ENCODE measurements at regions not wholly inside any gene's neighbourhood (a gene's known extent, or its start where the extent isn't known, plus 50 kb on each side); places are given as distances from the start of the nearest gene placed in this dataset.
A peak's percentile ranks its signal among the peaks of the same experiment; 100 is the strongest.

- DNase-seq (ENCODE audit: low spot score): no peak
- intact Hi-C loops (cut with DNase I): no loop called here
These were observed 187.3 kb upstream of the FOXA2 start for GRCh38 chr20:22771706-22772105.

- no peak for DNase-seq (ENCODE audit: low spot score)
- intact Hi-C loops (cut with DNase I): no loop called here
These were observed 189.0 kb upstream of the FOXA2 start for GRCh38 chr20:22773344-22773743.

- intact Hi-C loops (cut with DNase I): no loop called here
These were observed 190.9 kb upstream of the FOXA2 start for GRCh38 chr20:22775256-22775655.

GRCh38 chr20:22775671-22776139 is 191.3 kb upstream of the FOXA2 start:
- intact Hi-C loops (cut with DNase I): no loop called here
- DNase-seq (ENCODE audit: low spot score): no peak

More at GRCh38 chr20:22775256-22775655, 190.9 kb upstream of the FOXA2 start:
- DNase-seq (ENCODE audit: low spot score): no peak

GRCh38 chr20:22776369-22776768 is 192.0 kb upstream of the FOXA2 start:
- intact Hi-C loops (cut with DNase I): no loop called here

GRCh38 chr20:22779878-22780277 is 195.5 kb upstream of the FOXA2 start:
- intact Hi-C loops (cut with DNase I): loop anchor here in 1 of 2 donors (10.0 kb wide), 1 partner anchor 1615 kb away; no protein-coding TSS in a partner anchor
- DNase-seq (ENCODE audit: low spot score): no peak

More at GRCh38 chr20:22776369-22776768, 192.0 kb upstream of the FOXA2 start:
- no peak for DNase-seq (ENCODE audit: low spot score)

- intact Hi-C loops (cut with DNase I): loop anchor here in 1 of 2 donors (10.0 kb wide), 1 partner anchor 1613 kb away; no protein-coding TSS in a partner anchor
- no peak for DNase-seq (ENCODE audit: low spot score)
These were observed 197.5 kb upstream of the FOXA2 start for GRCh38 chr20:22781869-22782268.

GRCh38 chr20:22789676-22790075 is 205.3 kb upstream of the FOXA2 start:
- DNase-seq (ENCODE audit: low spot score): no peak
- intact Hi-C loops (cut with DNase I): loop anchor here in 1 of 2 donors (10.0 kb wide), 1 partner anchor 1605 kb away; no protein-coding TSS in a partner anchor

GRCh38 chr20:22791396-22791795 is 207.0 kb upstream of the FOXA2 start:
- intact Hi-C loops (cut with DNase I): no loop called here
- DNase-seq (ENCODE audit: low spot score): no peak

- intact Hi-C loops (cut with DNase I): no loop called here
- DNase-seq (ENCODE audit: low spot score): no peak
These were observed 207.6 kb upstream of the FOXA2 start for GRCh38 chr20:22791877-22792525.

GRCh38 chr20:22794200-22794599 is 209.8 kb upstream of the FOXA2 start:
- intact Hi-C loops (cut with DNase I): no loop called here
- DNase-seq (ENCODE audit: low spot score): no peak

GRCh38 chr20:22795433-22795832 is 211.1 kb upstream of the FOXA2 start:
- no peak for DNase-seq (ENCODE audit: low spot score)
- intact Hi-C loops (cut with DNase I): no loop called here

- DNase-seq (ENCODE audit: low spot score): peak; percentile 86
- intact Hi-C loops (cut with DNase I): no loop called here
These were observed 211.5 kb upstream of the FOXA2 start for GRCh38 chr20:22795871-22796270.

GRCh38 chr20:22796469-22797077 is 212.2 kb upstream of the FOXA2 start:
- intact Hi-C loops (cut with DNase I): no loop called here
- DNase-seq (ENCODE audit: low spot score): no peak

- no peak for DNase-seq (ENCODE audit: low spot score)
- intact Hi-C loops (cut with DNase I): no loop called here
These were observed 212.7 kb upstream of the FOXA2 start for GRCh38 chr20:22797103-22797502.

- no peak for DNase-seq (ENCODE audit: low spot score)
- intact Hi-C loops (cut with DNase I): no loop called here
These were observed 215.3 kb upstream of the FOXA2 start for GRCh38 chr20:22799687-22800086.

GRCh38 chr20:22800129-22800528 is 215.8 kb upstream of the FOXA2 start:
- intact Hi-C loops (cut with DNase I): no loop called here
- no peak for DNase-seq (ENCODE audit: low spot score)

GRCh38 chr20:22801528-22801927 is 217.2 kb upstream of the FOXA2 start:
- DNase-seq (ENCODE audit: low spot score): no peak
- intact Hi-C loops (cut with DNase I): no loop called here

- intact Hi-C loops (cut with DNase I): no loop called here
These were observed 217.9 kb upstream of the FOXA2 start for GRCh38 chr20:22802296-22802695.

GRCh38 chr20:22805219-22805618 is 220.8 kb upstream of the FOXA2 start:
- DNase-seq (ENCODE audit: low spot score): peak; percentile 87
- intact Hi-C loops (cut with DNase I): no loop called here

More at GRCh38 chr20:22802296-22802695, 217.9 kb upstream of the FOXA2 start:
- no peak for DNase-seq (ENCODE audit: low spot score)

GRCh38 chr20:22805996-22806395 is 221.6 kb upstream of the FOXA2 start:
- intact Hi-C loops (cut with DNase I): no loop called here
- no peak for DNase-seq (ENCODE audit: low spot score)

Measured in posterior vena cava (tissue), 2 donors.